Uterus (tissue), 2 donors: ENCODE measurements at regions not wholly inside any gene's neighbourhood (a gene's known extent, or its start where the extent isn't known, plus 50 kb on each side); places are given as distances from the start of the nearest gene placed in this dataset.

Experiments
- CTCF ChIP-seq, 4 experiments: fragments of 200-600 bp in 2 of 4; fragments of 450-650 bp in 2 of 4; sonication (generic) in 2 of 4; IDR thresholded peaks; one replicate each; pipeline ENCODE4 v1.5.1; 2016 to 2019; ENCODE audit warnings: antibody characterized with exemption in 4 of 4, mild to moderate bottlenecking in 2 of 4, moderate library complexity in 1 of 4
- POLR2A ChIP-seq, 2 donors: fragments of 450-650 bp; IDR thresholded peaks; one replicate each; pipeline ENCODE4 v1.6.1; 2016; ENCODE audit warnings: antibody characterized with exemption in 2 of 2, mild to moderate bottlenecking in 1 of 2, moderate library complexity in 1 of 2

- TF ChIP-seq CTCF (IDR thresholded peaks at IDR 0.05) (no peak), POLR2A (IDR thresholded peaks at IDR 0.05) (no peak)
These were observed 122.1 kb downstream of the ACAA2 start for GRCh38 chr18:49691177-49691608.
